Tibial nerve (tissue), 3 donors: ENCODE measurements at regions not wholly inside any gene's neighbourhood (a gene's known extent, or its start where the extent isn't known, plus 50 kb on each side); places are given as distances from the start of the nearest gene placed in this dataset.

Source experiments
- POLR2A ChIP-seq, 2 donors: fragments of 450-650 bp; IDR thresholded peaks; one replicate each; pipeline ENCODE4 v1.6.1; 2017; ENCODE audit warnings: antibody characterized with exemption in 2 of 2, mild to moderate bottlenecking in 2 of 2, moderate library complexity in 2 of 2
- TF ChIP-seq, protein P1 (sequence below), 5 experiments: fragments of 200-600 bp in 3 of 5; fragments of 450-650 bp in 2 of 5; sonication (generic) in 3 of 5; IDR thresholded peaks; one replicate each; pipeline ENCODE4 v1.5.1; 2016 to 2019; ENCODE audit warnings: antibody characterized with exemption in 5 of 5, mild to moderate bottlenecking in 3 of 5, moderate library complexity in 2 of 5

DNA sequence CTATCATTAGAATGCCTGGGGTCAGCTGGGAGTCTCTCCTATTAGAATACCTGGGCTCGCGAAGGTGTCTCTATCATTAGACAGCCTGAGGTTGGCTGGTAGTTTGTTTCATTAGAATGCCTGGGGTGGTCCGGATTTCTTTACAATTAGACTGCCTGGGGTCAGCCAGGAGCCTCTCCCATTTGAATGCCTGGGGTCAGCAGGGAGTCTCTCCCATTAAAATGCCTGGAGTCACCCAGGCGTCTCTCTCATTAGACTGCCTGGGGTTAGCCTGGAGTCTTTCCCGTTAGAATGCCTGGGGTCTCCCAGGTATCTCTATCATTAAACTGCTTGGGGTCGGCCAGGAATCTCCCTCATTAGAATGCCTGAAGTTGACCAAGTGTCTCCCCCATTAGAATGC lies 1458.3 kb downstream of the UQCRFS1 start:
- TF ChIP-seq, protein P1, sequence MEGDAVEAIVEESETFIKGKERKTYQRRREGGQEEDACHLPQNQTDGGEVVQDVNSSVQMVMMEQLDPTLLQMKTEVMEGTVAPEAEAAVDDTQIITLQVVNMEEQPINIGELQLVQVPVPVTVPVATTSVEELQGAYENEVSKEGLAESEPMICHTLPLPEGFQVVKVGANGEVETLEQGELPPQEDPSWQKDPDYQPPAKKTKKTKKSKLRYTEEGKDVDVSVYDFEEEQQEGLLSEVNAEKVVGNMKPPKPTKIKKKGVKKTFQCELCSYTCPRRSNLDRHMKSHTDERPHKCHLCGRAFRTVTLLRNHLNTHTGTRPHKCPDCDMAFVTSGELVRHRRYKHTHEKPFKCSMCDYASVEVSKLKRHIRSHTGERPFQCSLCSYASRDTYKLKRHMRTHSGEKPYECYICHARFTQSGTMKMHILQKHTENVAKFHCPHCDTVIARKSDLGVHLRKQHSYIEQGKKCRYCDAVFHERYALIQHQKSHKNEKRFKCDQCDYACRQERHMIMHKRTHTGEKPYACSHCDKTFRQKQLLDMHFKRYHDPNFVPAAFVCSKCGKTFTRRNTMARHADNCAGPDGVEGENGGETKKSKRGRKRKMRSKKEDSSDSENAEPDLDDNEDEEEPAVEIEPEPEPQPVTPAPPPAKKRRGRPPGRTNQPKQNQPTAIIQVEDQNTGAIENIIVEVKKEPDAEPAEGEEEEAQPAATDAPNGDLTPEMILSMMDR (IDR thresholded peaks at IDR 0.05), result no peak
- no peak for TF ChIP-seq POLR2A (IDR thresholded peaks at IDR 0.05)
